ENCODE measurements at regions not wholly inside any gene's neighbourhood (a gene's known extent, or its start where the extent isn't known, plus 50 kb on each side); places are given as distances from the start of the nearest gene placed in this dataset.

DNA sequence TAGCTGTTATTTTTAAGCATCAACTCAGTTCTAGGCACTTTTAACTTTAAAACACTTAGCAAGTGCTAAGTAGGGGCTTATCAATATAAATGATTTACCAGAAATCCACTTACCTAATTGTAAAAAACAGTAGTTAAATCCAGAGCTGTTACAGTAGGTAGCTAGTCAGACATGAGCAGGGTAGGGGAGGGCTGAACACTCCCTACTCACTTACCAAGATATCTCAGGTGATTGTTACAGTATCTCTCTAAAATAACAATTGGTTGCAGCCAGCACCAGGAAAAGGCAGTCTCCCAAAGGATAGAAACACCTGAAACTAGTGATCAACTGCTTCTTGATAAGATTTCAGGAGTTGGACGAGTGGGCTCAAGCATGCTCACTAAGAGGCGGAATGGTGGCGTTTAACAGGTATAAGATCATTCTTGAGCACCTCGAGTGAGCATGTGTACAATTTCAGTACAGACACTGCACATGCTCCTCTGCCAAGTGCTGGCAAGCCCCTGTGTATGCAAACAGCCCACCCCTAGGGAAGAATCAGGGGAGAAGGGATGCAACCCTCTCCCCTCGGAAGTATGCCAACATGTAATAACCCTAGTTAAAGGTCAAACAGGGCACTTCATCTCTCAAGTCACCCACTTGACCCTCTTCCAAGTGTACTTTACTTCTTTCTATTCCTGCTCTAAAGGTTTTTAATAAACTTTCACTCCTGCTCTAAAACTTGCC, 1113.6 kb upstream of the SEL1L start:
- TF ChIP-seq EZH2 (IDR thresholded peaks at IDR 0.05; ENCODE audit: insufficient read depth, poor library complexity, severe bottlenecking): no peak
- no peak for TF ChIP-seq EZH2phosphoT487 (IDR thresholded peaks at IDR 0.05; ENCODE audit: insufficient read depth, low read depth)
